A549 (cell line): ENCODE measurements at regions not wholly inside any gene's neighbourhood (a gene's known extent, or its start where the extent isn't known, plus 50 kb on each side); places are given as distances from the start of the nearest gene placed in this dataset.
A peak's percentile ranks its signal among the peaks of the same experiment; 100 is the strongest.

Experiments
- ATAC-seq, 2 experiments: fragments of 200-7000 bp in 1 of 2; fragments of >200 bp in 1 of 2; cut with Nextera tagmentation in 1 of 2; cut with Tn5 transposase in 1 of 2; 3 replicates each; pipeline versions ENCODE4 v1.8.0 to v1.9.1; 2018 to 2020; ENCODE audit warnings: mild to moderate bottlenecking in 1 of 2, moderate library complexity in 1 of 2
- CTCF ChIA-PET: fragments of 300-600 bp; sonication (Branson Sonifier 250); formaldehyde crosslinking; extraction: SDS; loops from one replicate; lab custom pipeline; 2021; ENCODE audit warnings: antibody characterized with exemption, inconsistent platforms; lab: Yijun Ruan, JAX
- POLR2A ChIA-PET: fragments of 350-600 bp; formaldehyde crosslinking; extraction: SDS; loops from one replicate; lab custom pipeline; 2021; ENCODE audit warnings: antibody characterized with exemption, inconsistent platforms; lab: Yijun Ruan, JAX
- DNase-seq, 2 experiments: peaks; one replicate each; pipeline versions ENCODE4 v3.0.0 to v3.0.0-alpha.2; 2011 to 2016; ENCODE audit warnings: low read depth in 1 of 2, low spot score in 1 of 2
- FAIRE-seq: peaks from 2 replicates; lab custom pipeline; 2011; peaks lifted over from hg19 to GRCh38; lab: Jason Lieb, UNC
- H3K27ac ChIP-seq, 2 experiments: fragments of >200 bp; sonication (Bioruptor Twin); formaldehyde crosslinking; 3 replicates each; pipeline ENCODE4 v1.5.1; 2016 to 2017
- H3K4me1 ChIP-seq: fragments of >200 bp; sonication (Bioruptor Twin); formaldehyde crosslinking; 3 replicates; pipeline ENCODE4 v1.6.1; 2016
- H3K4me2 ChIP-seq: fragments of >200 bp; sonication (Bioruptor Twin); formaldehyde crosslinking; 3 replicates; pipeline ENCODE4 v1.6.1; 2016
- H3K4me3 ChIP-seq: fragments of >200 bp; sonication (Bioruptor Twin); formaldehyde crosslinking; 3 replicates; pipeline ENCODE4 v1.5.1; 2016
- H3K9me3 ChIP-seq: fragments of >200 bp; sonication (Bioruptor Twin); formaldehyde crosslinking; 3 replicates; pipeline ENCODE4 v1.6.1; 2016
- BCL3 ChIP-seq: fragments of >200 bp; sonication (Bioruptor Twin); formaldehyde crosslinking; IDR thresholded peaks from 3 replicates; pipeline ENCODE4 v1.6.1; 2016
- CBX8 ChIP-seq: fragments of 200-600 bp; sonication (generic); IDR thresholded peaks from 2 replicates; pipeline ENCODE4 v1.6.1; 2016
- CEBPB ChIP-seq, 2 experiments: fragments of >200 bp in 1 of 2; sonication (Bioruptor Twin) in 1 of 2; formaldehyde crosslinking in 1 of 2; IDR thresholded peaks; 2 replicates each; pipeline ENCODE4 v1.6.1; 2012 to 2016
- CHD4 ChIP-seq: fragments of 200-600 bp; sonication (generic); IDR thresholded peaks from 2 replicates; pipeline ENCODE4 v1.6.1; 2016; ENCODE audit warnings: antibody characterized with exemption, mild to moderate bottlenecking, borderline replicate concordance
- EHF ChIP-seq: fragments of 250-450 bp; sonication (Bioruptor Pico); IDR thresholded peaks from 2 replicates; pipeline ENCODE4 v1.5.0; 2020; ENCODE audit warnings: mild to moderate bottlenecking
- ELK1 ChIP-seq: fragments of 150-350 bp; IDR thresholded peaks from 2 replicates; pipeline ENCODE4 v1.6.1; 2014; ENCODE audit warnings: low read depth, mild to moderate bottlenecking, low read length
- FOXS1 ChIP-seq: fragments of 250-450 bp; sonication (Bioruptor Pico); IDR thresholded peaks from 2 replicates; pipeline ENCODE4 v1.5.0; 2020; ENCODE audit warnings: mild to moderate bottlenecking, moderate library complexity
- KDM1A ChIP-seq: fragments of 200-600 bp; sonication (generic); IDR thresholded peaks from 2 replicates; pipeline ENCODE4 v1.6.1; 2016; ENCODE audit warnings: low read depth, mild to moderate bottlenecking
- KDM5A ChIP-seq: fragments of 200-600 bp; sonication (generic); IDR thresholded peaks from 2 replicates; pipeline ENCODE4 v1.6.1; 2016; ENCODE audit warnings: antibody characterized with exemption, mild to moderate bottlenecking
- MAFK ChIP-seq: fragments of 450-650 bp; IDR thresholded peaks from 2 replicates; pipeline ENCODE4 v1.6.1; 2014; ENCODE audit not compliant: partially characterized antibody
- MAZ ChIP-seq: fragments of 150-350 bp; IDR thresholded peaks from 2 replicates; pipeline ENCODE4 v1.6.1; 2014; ENCODE audit warnings: antibody characterized with exemption, low read depth, low read length, borderline replicate concordance
- NPAS2 ChIP-seq: fragments of 250-450 bp; sonication (Bioruptor Pico); IDR thresholded peaks from 2 replicates; pipeline ENCODE4 v1.8.0; 2022; ENCODE audit warnings: mild to moderate bottlenecking, moderate library complexity, borderline replicate concordance
- POLR2AphosphoS2 ChIP-seq: conservative IDR thresholded peaks from 2 replicates; pipeline ENCODE4 v1.6.1; 2012; ENCODE audit warnings: low read length, improper control_type of control experiment, inconsistent platforms
- RAD21 ChIP-seq, 2 experiments: fragments of >200 bp in 1 of 2; sonication (Bioruptor Twin) in 1 of 2; formaldehyde crosslinking in 1 of 2; IDR thresholded peaks in 1 of 2; conservative IDR thresholded peaks in 1 of 2; 2 replicates in 1 of 2; 3 replicates in 1 of 2; pipeline ENCODE4 v1.6.1; 2012 to 2018; ENCODE audit warnings: inconsistent platforms in 1 of 2
- RCOR1 ChIP-seq: fragments of 150-350 bp; IDR thresholded peaks from 2 replicates; pipeline ENCODE4 v1.6.1; 2014; ENCODE audit warnings: antibody characterized with exemption, low read length, low read depth
- REST ChIP-seq: fragments of 200-600 bp; sonication (generic); IDR thresholded peaks from 2 replicates; pipeline ENCODE4 v1.6.1; 2016; ENCODE audit warnings: antibody characterized with exemption, mild to moderate bottlenecking, moderate library complexity
- RFX5 ChIP-seq: fragments of 450-650 bp; IDR thresholded peaks from 2 replicates; pipeline ENCODE4 v1.7.1; 2014; ENCODE audit warnings: antibody characterized with exemption, mild to moderate bottlenecking, moderate library complexity
- RNF2 ChIP-seq: fragments of 200-600 bp; sonication (generic); IDR thresholded peaks from 2 replicates; pipeline ENCODE4 v1.6.1; 2016; ENCODE audit warnings: low read depth, mild to moderate bottlenecking, antibody characterized with exemption, moderate library complexity, borderline replicate concordance
- SMC3 ChIP-seq: fragments of >200 bp; sonication (Bioruptor Twin); formaldehyde crosslinking; IDR thresholded peaks from 3 replicates; pipeline ENCODE4 v1.6.1; 2018; ENCODE audit warnings: inconsistent platforms
- ZFP36 ChIP-seq: fragments of 450-650 bp; IDR thresholded peaks from 2 replicates; pipeline ENCODE4 v1.6.1; 2014; ENCODE audit warnings: borderline replicate concordance; ENCODE audit not compliant: partially characterized antibody
- WGBS: methylation state at CpG from one replicate; pipeline ENCODE4 v1.1.6; 2017; ENCODE audit errors: missing lambda C conversion rate; 5-methylcytosine and 5-hydroxymethylcytosine counted together
- TF ChIP-seq, protein P1 (sequence below): fragments of 250-450 bp; sonication (Bioruptor Pico); IDR thresholded peaks from 2 replicates; pipeline ENCODE4 v1.5.0; 2020; ENCODE audit warnings: low read depth, mild to moderate bottlenecking, moderate library complexity
- TF ChIP-seq, protein P2 (sequence below): fragments of >200 bp; sonication (Bioruptor Twin); formaldehyde crosslinking; IDR thresholded peaks from 3 replicates; pipeline ENCODE4 v1.5.1; 2016

- no peak for TF ChIP-seq CHD4
- TF ChIP-seq, all 56 proteins: peak for 0
These were observed 141.4 kb upstream of the MKI67 start (continued) for GRCh38 chr10:128267581-128267980.

DNA sequence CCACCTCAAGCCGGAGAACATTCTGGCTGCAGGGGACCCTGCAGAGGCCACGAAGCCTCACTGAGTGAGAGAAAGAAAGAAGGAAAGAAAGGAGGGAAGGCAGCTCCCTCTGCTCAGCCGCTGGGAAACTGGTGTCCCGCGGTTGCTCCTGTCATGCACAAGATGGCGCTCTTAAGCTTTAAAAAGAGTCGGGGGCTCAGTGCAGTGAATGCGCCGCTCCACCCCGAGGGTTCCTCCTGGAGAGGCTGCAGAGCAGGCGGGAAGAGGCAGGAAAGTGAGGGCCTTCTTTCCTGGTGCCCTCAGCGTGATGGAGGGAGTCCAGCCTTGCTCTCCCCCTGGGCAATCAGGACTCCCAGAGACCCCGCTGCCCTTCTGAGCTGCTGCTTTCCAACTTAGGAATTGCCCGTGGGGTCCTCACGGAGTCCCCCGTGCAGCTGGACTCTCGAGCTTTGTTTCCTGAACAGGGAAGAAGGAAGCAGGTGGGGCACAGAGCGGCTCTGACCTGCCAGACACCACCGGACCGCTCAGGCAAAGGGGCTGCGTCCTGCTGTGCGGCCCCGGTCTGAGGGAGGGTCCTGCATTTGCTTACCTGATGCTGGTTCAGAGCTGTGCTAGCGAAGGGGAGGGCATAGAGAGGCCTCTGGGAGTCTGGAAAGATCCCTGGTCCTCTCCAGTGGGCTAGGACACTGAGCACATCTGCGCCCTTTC, 141.9 kb upstream of the MKI67 start:
- WGBS, result 25% methylated on average over 21 of the region's 25 CpGs
- Histone ChIP-seq H3K27ac (no peak overlapping the region), H3K4me2 (0 out of 3 replicates have a peak overlapping the region, but pooled peaks have one; percentile 2), H3K4me3 (no peak overlapping the region), H3K9me3 (no peaks in the 10 kb centered on the region), H3K4me1 (no peaks in the 10 kb centered on the region)
- no peak for TF ChIP-seq RFX5
- no peak for TF ChIP-seq MAFK
- TF ChIP-seq REST, result no peak
- no peak for TF ChIP-seq NPAS2 (CRISPR knock-in tag)
- TF ChIP-seq, protein P1, sequence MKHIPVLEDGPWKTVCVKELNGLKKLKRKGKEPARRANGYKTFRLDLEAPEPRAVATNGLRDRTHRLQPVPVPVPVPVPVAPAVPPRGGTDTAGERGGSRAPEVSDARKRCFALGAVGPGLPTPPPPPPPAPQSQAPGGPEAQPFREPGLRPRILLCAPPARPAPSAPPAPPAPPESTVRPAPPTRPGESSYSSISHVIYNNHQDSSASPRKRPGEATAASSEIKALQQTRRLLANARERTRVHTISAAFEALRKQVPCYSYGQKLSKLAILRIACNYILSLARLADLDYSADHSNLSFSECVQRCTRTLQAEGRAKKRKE (CRISPR knock-in tag), result no peak
- no peak for TF ChIP-seq EHF (CRISPR knock-in tag)
- TF ChIP-seq BCL3, result no peak
- no peak for TF ChIP-seq CBX8
- no peak for TF ChIP-seq MAZ
- TF ChIP-seq CEBPB (IDR thresholded peaks at IDR 0.05), result no peak
- no peak for TF ChIP-seq FOXS1
- TF ChIP-seq KDM1A, result no peak
- TF ChIP-seq RCOR1, result no peak
- no peak for TF ChIP-seq KDM5A
- TF ChIP-seq RAD21 (conservative IDR thresholded peaks at IDR 0.05 in 1 of 2, IDR thresholded peaks at IDR 0.05 in 1 of 2), result peak; percentile 68 to 77
- no peak for TF ChIP-seq ZFP36
- TF ChIP-seq ELK1, result no peak
- TF ChIP-seq, protein P2, sequence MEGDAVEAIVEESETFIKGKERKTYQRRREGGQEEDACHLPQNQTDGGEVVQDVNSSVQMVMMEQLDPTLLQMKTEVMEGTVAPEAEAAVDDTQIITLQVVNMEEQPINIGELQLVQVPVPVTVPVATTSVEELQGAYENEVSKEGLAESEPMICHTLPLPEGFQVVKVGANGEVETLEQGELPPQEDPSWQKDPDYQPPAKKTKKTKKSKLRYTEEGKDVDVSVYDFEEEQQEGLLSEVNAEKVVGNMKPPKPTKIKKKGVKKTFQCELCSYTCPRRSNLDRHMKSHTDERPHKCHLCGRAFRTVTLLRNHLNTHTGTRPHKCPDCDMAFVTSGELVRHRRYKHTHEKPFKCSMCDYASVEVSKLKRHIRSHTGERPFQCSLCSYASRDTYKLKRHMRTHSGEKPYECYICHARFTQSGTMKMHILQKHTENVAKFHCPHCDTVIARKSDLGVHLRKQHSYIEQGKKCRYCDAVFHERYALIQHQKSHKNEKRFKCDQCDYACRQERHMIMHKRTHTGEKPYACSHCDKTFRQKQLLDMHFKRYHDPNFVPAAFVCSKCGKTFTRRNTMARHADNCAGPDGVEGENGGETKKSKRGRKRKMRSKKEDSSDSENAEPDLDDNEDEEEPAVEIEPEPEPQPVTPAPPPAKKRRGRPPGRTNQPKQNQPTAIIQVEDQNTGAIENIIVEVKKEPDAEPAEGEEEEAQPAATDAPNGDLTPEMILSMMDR, result peak; percentile 52; the same call in 2 of the 3 replicates
- TF ChIP-seq RNF2, result no peak
- TF ChIP-seq SMC3, result peak; percentile 46
- no peak for TF ChIP-seq POLR2AphosphoS2
- DNase-seq, result peak; percentile 28 to 50
- ChIA-PET POLR2A (no interaction called here), CTCF (interaction anchor here (0.6 to 3.0 kb wide), 17 partner anchors 9 to 1703 kb away, joined by 3 to 12 read pairs (median 4); no protein-coding TSS in a partner anchor)
- no peak for FAIRE-seq
- peak; percentile 69 to 87 for ATAC-seq
